ENCODE measurements at regions not wholly inside any gene's neighbourhood (a gene's known extent, or its start where the extent isn't known, plus 50 kb on each side); places are given as distances from the start of the nearest gene placed in this dataset.

DNA sequence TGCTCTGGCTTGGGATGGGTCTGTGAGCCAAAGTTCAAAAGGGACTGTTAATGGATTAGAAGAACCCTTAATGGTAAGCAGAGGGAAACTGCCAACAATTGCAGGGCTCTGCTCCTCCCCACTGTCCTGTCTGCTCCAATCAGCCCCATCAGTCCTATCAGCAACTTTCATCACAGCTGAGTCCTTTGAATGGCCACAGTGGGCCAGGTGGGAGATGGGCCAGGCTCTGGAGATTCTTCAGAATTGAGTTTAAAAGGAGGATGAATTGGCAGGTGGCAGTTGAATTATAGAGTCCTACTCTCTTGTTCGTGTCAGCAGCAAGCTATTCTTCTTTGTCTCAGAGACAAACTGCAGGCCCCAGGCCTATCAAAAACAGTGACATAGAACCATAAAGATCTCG, 573.9 kb downstream of the EPHA4 start:
- WGBS: 58% methylated on average over 2 of the region's 2 CpGs
- DNase-seq (ENCODE audit: extremely low spot score): no peak
- no peak overlapping the region for H3K27ac ChIP-seq (ENCODE audit: low read depth)
- H3K4me3 ChIP-seq (ENCODE audit: low read depth, low read length): no peak overlapping the region
- no peaks in the 10 kb centered on the region for H3K36me3 ChIP-seq (ENCODE audit: insufficient read depth)
- no peaks in the 10 kb centered on the region for H3K4me1 ChIP-seq (ENCODE audit: insufficient read depth)

DNA sequence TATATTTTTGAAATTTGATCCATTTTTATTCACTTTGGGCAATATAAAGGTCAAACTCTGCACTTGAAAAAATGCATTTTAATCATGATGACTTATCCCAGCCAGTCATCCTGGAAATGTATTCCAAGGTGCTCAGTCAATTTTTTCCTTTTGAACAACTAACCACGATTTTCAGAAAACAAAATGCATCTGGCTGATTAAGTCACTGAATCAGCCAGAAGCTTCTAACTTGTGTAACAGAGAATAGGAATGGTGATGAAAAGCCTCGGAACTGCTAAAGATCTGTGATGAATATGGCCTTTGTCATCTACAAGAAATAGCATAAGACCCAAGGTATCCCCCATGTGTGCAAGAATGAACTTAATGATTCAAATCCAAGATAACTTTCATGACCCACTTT, 572.7 kb downstream of the EPHA4 start:
- no peaks in the 10 kb centered on the region for H3K4me1 ChIP-seq (ENCODE audit: insufficient read depth)
- no peaks in the 10 kb centered on the region for H3K36me3 ChIP-seq (ENCODE audit: insufficient read depth)
- 88% methylated on average over 2 of the region's 2 CpGs for WGBS
- no peak overlapping the region for H3K27ac ChIP-seq (ENCODE audit: low read depth)
- no peak for DNase-seq (ENCODE audit: extremely low spot score)
- no peak overlapping the region for H3K4me3 ChIP-seq (ENCODE audit: low read depth, low read length)

DNA sequence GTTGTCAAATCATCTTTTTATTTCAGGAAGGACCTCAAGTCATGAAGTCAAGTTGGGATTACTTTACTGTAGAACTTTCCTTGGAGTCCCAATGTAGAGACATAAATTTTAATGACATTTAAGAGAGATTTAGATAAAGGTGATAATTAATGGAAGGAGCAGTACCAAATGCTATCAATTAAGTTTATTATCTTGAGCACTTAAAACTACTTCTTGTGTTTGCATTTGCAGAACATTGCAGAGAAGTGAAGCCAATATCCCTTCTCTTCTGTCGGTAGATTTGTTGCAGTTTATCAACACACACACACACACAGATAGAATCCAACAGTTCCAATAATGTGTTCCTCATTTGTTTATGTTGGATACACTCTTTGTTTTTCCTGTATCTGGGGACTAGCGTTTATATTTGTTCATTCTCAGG, 570.7 kb downstream of the EPHA4 start:
- no peak overlapping the region for H3K4me3 ChIP-seq (ENCODE audit: low read depth, low read length)
- DNase-seq (ENCODE audit: extremely low spot score): peak; percentile 72
- WGBS: 18% methylated on average over 2 of the region's 2 CpGs
- no peak overlapping the region for H3K27ac ChIP-seq (ENCODE audit: low read depth)
- no peaks in the 10 kb centered on the region for H3K4me1 ChIP-seq (ENCODE audit: insufficient read depth)
- H3K36me3 ChIP-seq (ENCODE audit: insufficient read depth): no peaks in the 10 kb centered on the region

DNA sequence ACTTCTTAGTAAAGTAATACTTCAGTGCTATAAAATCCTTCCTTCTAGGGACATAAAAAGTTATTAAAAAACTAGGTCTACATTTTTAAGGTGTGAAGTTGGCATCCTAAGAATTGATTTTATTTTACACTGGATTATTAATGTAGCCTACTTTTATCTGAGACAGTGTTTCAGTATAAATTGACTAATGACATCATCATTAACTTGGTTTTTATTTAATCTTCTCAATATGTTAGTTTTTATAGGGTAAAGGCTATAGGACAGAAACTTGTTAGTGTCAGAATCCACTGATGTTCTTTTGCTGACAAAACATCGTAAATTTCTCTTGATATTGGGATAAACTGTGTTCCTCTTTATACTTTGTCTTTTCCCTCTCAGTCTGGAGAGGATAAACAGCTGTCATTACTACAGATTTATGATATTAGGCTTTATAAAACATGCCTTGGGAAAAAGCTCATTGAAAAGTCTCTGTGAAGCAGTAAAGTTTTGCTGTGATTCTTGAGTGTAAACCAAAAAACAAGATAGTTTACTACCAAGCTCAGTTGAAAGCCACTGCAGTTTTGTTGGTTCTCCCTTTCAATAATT, 569.9 kb downstream of the EPHA4 start:
- DNase-seq (ENCODE audit: extremely low spot score): no peak
- H3K4me3 ChIP-seq (ENCODE audit: low read depth, low read length): no peak overlapping the region
- no peaks in the 10 kb centered on the region for H3K36me3 ChIP-seq (ENCODE audit: insufficient read depth)
- 0% methylated on average over 1 of the region's 1 CpG for WGBS
- no peak overlapping the region for H3K27ac ChIP-seq (ENCODE audit: low read depth)
- no peaks in the 10 kb centered on the region for H3K4me1 ChIP-seq (ENCODE audit: insufficient read depth)

DNA sequence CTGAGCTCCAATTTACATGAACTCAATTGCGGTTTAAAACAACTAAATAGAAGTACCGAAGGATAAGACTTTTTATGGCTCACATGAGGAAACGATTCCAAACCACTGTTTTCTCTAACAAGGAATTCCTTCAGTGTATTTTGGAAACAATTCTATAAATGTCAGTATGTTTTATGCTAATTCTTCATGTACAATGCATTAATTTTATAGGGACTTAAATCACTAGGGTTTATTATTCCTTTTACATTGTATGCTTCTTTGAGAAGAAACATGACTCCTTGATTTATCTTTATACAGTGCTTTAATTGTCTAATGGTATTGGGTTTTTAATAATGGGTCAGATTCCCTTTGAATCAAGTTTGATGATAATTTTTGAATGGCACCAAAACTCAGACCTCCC, 566.8 kb downstream of the EPHA4 start:
- Histone ChIP-seq H3K4me3 (ENCODE audit: low read depth, low read length) (no peak overlapping the region), H3K27ac (ENCODE audit: low read depth) (no peak overlapping the region), H3K4me1 (ENCODE audit: insufficient read depth) (no peaks in the 10 kb centered on the region), H3K36me3 (ENCODE audit: insufficient read depth) (no peaks in the 10 kb centered on the region)
- WGBS: 58% methylated on average over 3 of the region's 3 CpGs
- no peak for DNase-seq (ENCODE audit: extremely low spot score)

DNA sequence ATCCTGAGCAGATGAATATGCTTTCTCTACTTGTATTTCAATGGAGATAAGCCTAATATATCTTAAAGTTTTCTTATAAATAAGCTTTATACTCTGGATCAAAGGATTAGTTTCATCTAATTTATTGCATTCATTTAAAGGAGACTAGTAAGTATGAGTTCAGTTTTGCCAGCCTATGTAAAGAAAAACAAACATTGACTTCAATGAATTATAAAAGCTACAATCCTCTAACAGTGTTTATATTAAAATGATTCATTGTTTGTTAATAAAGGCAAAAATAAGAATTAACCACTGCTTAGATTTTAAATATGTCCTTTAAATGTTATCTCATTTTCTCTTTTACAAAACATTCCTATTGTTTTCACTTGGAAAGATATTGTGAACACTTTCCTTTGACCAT, 566.0 kb downstream of the EPHA4 start:
- H3K4me1 ChIP-seq (ENCODE audit: insufficient read depth): no peaks in the 10 kb centered on the region

DNA sequence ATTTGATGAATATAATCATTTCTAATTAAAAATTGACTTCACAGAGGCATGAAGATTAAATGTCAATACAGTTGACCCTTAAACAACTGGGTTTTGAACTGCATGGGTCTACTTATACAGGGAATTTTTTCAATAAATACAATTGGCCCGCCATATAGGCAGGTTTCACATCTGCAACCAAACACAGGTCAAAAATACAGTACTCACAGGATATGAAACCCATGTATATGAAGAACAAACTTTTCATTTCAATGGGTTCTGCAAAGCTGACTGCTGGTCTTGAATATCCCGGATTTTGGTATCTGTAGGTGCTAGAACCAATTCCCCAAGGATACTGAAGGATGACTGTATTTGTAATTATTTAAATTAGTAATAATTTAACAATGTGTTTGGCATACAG, 555.6 kb downstream of the EPHA4 start:
- no peaks in the 10 kb centered on the region for H3K36me3 ChIP-seq (ENCODE audit: insufficient read depth)
- WGBS: 98% methylated on average over 2 of the region's 2 CpGs
- no peaks in the 10 kb centered on the region for H3K4me1 ChIP-seq (ENCODE audit: insufficient read depth)
- H3K4me3 ChIP-seq (ENCODE audit: low read depth, low read length): no peak overlapping the region
- H3K27ac ChIP-seq (ENCODE audit: low read depth): no peak overlapping the region
- no peak for DNase-seq (ENCODE audit: extremely low spot score)

More for the DNA sequence above, 566.0 kb downstream of the EPHA4 start:
- H3K4me3 ChIP-seq (ENCODE audit: low read depth, low read length): no peak overlapping the region
- no peaks in the 10 kb centered on the region for H3K36me3 ChIP-seq (ENCODE audit: insufficient read depth)
- H3K27ac ChIP-seq (ENCODE audit: low read depth): no peak overlapping the region
- no peak for DNase-seq (ENCODE audit: extremely low spot score)

DNA sequence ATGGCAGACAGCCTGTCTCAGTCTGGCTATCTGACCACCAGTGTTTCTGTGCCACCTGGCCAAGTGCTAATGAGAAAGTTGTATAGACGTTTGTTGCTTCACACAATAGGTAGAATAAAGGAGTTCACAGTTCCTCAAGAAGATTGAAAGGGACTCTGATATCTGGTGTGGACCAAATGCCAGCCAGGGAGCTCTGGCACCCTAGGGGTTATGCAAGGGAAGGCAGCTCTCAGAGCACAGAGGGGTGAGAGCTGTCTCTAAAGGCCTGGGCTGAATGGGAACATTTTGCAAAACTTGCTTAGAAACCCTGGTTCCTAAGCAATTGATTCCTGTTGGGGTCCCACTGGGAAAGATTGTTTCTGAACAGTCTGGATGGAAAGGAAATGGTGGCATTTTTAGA, 553.8 kb downstream of the EPHA4 start:
- 90% methylated on average over 1 of the region's 1 CpG for WGBS
- Histone ChIP-seq H3K4me3 (ENCODE audit: low read depth, low read length) (no peak overlapping the region), H3K4me1 (ENCODE audit: insufficient read depth) (no peaks in the 10 kb centered on the region)

DNA sequence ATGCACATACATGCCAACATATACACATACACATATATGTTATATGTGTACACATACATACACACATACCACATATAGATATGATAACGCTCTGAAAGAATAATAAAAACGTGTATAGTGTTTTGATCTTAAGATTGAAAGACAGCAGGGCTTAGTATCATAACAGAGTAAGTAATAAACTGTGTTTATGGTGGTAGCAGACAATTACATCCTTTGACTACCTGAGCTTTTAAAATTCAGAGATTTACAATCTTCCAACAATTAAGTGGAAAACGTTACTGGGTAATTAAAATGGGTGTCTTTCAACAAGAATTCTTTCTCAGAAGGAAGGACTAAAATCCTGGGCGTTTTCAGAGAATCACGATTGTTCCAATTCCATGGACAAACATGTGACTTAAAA, 552.4 kb downstream of the EPHA4 start:
- no peak for DNase-seq (ENCODE audit: extremely low spot score)
- no peaks in the 10 kb centered on the region for H3K36me3 ChIP-seq (ENCODE audit: insufficient read depth)
- no peak overlapping the region for H3K27ac ChIP-seq (ENCODE audit: low read depth)
- 63% methylated on average over 5 of the region's 5 CpGs for WGBS
- no peaks in the 10 kb centered on the region for H3K4me1 ChIP-seq (ENCODE audit: insufficient read depth)
- no peak overlapping the region for H3K4me3 ChIP-seq (ENCODE audit: low read depth, low read length)

More for the DNA sequence above, 553.8 kb downstream of the EPHA4 start:
- Histone ChIP-seq H3K36me3 (ENCODE audit: insufficient read depth) (no peaks in the 10 kb centered on the region), H3K27ac (ENCODE audit: low read depth) (no peak overlapping the region)
- DNase-seq (ENCODE audit: extremely low spot score): no peak

DNA sequence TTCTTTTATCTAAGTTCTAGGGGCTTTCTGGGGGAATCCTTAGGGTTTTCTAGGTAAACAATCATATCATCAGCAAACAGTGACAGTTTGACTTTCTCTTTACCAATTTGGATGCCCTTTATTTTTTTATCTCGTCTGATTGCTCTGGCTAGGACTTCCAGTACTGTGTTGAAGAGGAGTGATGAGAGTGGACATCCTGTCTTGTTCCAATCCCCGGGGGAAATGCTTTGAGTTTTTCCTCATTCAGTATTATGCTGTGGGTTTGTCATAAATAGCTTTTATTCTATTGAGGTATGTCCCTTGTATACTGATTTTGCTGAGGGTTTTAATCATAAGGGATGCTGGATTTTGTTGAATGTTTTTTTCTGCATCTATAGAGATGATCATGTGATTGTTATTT, 549.5 kb downstream of the EPHA4 start:
- no peaks in the 10 kb centered on the region for H3K4me1 ChIP-seq (ENCODE audit: insufficient read depth)
- no peak overlapping the region for H3K4me3 ChIP-seq (ENCODE audit: low read depth, low read length)
- no peak for DNase-seq (ENCODE audit: extremely low spot score)
- H3K36me3 ChIP-seq (ENCODE audit: insufficient read depth): no peaks in the 10 kb centered on the region
- 80% methylated on average over 2 of the region's 2 CpGs for WGBS
- no peak overlapping the region for H3K27ac ChIP-seq (ENCODE audit: low read depth)

DNA sequence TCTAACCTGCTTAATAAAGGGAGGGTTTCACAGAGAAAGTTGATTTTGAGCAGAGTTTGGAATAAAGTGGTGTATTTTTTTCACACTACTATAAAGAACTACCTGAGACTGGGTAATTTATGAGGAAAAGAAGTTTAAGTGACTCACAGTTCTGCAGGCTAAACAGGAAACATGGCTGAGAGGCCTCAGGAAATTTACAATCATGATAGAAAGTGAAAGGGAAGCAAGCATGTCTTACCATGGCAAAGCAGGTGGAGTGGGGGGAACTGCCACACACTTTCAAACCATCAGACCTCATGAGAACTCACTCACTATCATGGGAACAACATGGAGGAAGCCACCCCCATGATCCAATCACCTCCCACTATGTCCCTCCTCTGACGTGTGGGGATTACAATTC, 546.7 kb downstream of the EPHA4 start:
- no peak overlapping the region for H3K27ac ChIP-seq (ENCODE audit: low read depth)
- 83% methylated on average over 1 of the region's 1 CpG for WGBS
- no peak overlapping the region for H3K4me3 ChIP-seq (ENCODE audit: low read depth, low read length)
- no peaks in the 10 kb centered on the region for H3K36me3 ChIP-seq (ENCODE audit: insufficient read depth)
- DNase-seq (ENCODE audit: extremely low spot score): no peak
- H3K4me1 ChIP-seq (ENCODE audit: insufficient read depth): no peaks in the 10 kb centered on the region

DNA sequence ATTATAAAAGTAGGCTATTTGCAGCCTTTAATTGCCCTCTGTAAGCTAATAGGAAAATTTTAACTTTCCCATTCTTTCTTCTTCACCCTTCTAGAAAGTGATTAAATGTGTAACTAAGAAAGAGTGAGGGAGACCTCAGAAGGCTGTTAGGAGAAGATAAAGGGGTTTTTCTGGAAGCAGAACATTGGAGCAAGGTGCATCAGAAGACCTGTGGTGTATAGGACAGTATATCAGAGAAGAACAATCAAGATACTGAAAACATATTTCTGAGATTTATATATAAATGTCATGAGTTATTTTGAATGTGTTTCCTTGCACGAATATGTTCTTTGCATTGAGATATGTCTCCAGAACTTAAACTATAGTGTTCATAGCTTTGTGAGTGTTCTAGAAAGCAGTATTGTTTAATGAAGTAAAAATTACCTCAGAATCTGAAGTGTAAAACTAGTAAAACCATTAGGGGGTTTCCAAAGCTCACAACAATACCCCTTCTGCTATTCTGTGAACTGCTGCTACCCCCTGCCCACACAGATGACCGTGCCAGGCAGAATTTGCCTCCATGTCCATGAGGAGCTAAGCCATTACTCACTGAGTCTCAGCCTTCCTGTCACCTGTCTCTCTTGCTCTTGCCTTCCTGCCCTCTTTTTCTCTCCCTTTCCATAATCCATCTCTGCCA, 537.9 kb downstream of the EPHA4 start:
- Histone ChIP-seq H3K36me3 (ENCODE audit: insufficient read depth) (no peaks in the 10 kb centered on the region), H3K4me3 (ENCODE audit: low read depth, low read length) (no peak overlapping the region), H3K27ac (ENCODE audit: low read depth) (no peak overlapping the region), H3K4me1 (ENCODE audit: insufficient read depth) (no peaks in the 10 kb centered on the region)
- DNase-seq (ENCODE audit: extremely low spot score): no peak
- WGBS: 91% methylated on average over 2 of the region's 2 CpGs

DNA sequence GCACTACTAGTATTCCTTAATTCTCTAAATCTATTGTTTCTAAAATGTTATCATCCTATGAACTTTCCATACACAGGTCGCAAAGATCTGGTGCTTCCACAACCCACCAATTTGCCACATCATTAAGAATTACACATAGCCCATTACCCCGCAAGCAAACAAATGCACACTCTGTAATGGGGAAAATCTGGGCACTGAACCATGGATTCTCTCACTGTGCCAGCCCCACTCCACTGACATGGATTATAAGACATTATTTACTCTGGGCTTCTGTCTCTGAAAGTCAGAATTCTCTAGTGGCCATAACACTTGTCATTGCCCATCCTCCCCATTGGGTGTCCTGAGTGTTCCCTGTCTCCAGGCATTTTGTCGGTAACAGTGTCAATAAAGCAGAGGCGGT, 537.1 kb downstream of the EPHA4 start:
- no peaks in the 10 kb centered on the region for H3K36me3 ChIP-seq (ENCODE audit: insufficient read depth)
- WGBS: 97% methylated on average over 4 of the region's 4 CpGs
- no peaks in the 10 kb centered on the region for H3K4me1 ChIP-seq (ENCODE audit: insufficient read depth)
- no peak overlapping the region for H3K27ac ChIP-seq (ENCODE audit: low read depth)
- DNase-seq (ENCODE audit: extremely low spot score): no peak
- H3K4me3 ChIP-seq (ENCODE audit: low read depth, low read length): no peak overlapping the region

DNA sequence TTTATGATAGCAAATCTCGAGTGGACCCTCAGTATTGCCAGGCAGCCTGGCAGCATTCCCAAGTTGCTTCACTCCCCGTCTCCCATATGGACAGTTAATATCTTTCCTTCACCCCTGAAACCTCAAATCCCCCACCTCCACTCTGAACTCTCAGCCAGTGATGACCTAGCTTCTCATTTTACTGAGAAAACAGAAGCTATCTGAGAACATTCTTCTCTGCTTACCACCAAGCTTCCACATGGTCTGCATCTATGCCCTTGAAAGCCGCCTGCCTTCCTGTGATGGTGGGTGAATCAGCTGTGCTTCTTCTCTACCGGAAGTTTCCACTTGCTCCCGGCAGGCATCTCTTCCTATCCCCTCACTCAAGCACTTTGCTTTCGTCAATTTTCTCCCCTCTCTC, 529.2 kb downstream of the EPHA4 start:
- Histone ChIP-seq H3K36me3 (ENCODE audit: insufficient read depth) (no peaks in the 10 kb centered on the region), H3K4me1 (ENCODE audit: insufficient read depth) (no peaks in the 10 kb centered on the region), H3K4me3 (ENCODE audit: low read depth, low read length) (no peak overlapping the region), H3K27ac (ENCODE audit: low read depth) (no peak overlapping the region)
- WGBS: 82% methylated on average over 6 of the region's 6 CpGs
- DNase-seq (ENCODE audit: extremely low spot score): no peak

DNA sequence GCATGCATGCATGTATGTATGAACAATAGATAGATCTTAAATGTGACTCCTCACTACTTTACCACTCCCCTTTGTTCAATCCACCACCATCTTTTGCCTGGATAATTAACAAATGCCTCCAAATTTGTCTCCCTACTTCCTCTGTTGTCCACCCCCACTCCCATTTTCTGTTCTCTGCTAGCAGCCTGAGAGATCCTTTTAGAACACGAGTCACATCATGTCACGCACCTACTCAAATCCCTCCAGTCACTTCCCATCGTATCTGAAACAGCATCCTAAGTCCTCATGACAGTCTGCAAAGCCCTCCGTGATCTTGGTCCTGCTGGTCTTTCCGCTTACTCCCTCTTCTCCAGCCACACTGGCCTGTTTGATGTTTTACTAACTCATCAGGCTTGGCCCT, 527.3 kb downstream of the EPHA4 start:
- Histone ChIP-seq H3K4me1 (ENCODE audit: insufficient read depth) (no peaks in the 10 kb centered on the region), H3K36me3 (ENCODE audit: insufficient read depth) (no peaks in the 10 kb centered on the region), H3K4me3 (ENCODE audit: low read depth, low read length) (no peak overlapping the region), H3K27ac (ENCODE audit: low read depth) (no peak overlapping the region)
- DNase-seq (ENCODE audit: extremely low spot score): no peak
- WGBS: 95% methylated on average over 5 of the region's 5 CpGs
